GM12801 (cell line): ENCODE measurements at regions not wholly inside any gene's neighbourhood (a gene's known extent, or its start where the extent isn't known, plus 50 kb on each side); places are given as distances from the start of the nearest gene placed in this dataset.

Source experiments
- TF ChIP-seq, protein P1 (sequence below): IDR thresholded peaks from one replicate; pipeline ENCODE4 v1.5.1; 2011; ENCODE audit warnings: control low read depth; ENCODE audit not compliant: insufficient read length; ENCODE audit errors: extremely low read depth

DNA sequence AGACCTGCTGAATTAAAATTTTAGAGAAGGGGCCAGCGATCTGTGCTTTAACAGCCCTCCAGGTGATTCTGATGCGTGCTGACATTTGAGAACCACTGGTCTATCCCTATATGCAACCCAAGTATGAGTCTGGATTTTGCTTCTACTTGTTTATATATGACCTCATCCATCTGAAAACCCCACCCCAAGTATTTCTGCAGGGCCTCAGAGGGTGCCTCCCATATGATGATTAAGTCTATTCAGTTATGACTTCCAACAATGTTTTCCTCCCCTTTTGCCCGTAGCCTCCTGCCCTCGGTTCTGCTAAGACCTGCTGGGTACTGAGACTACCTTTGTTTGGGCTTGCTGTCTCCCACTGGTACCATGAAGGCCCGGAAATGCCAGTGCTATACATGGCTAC, 376.0 kb upstream of the SMARCA2 start:
- TF ChIP-seq, protein P1, sequence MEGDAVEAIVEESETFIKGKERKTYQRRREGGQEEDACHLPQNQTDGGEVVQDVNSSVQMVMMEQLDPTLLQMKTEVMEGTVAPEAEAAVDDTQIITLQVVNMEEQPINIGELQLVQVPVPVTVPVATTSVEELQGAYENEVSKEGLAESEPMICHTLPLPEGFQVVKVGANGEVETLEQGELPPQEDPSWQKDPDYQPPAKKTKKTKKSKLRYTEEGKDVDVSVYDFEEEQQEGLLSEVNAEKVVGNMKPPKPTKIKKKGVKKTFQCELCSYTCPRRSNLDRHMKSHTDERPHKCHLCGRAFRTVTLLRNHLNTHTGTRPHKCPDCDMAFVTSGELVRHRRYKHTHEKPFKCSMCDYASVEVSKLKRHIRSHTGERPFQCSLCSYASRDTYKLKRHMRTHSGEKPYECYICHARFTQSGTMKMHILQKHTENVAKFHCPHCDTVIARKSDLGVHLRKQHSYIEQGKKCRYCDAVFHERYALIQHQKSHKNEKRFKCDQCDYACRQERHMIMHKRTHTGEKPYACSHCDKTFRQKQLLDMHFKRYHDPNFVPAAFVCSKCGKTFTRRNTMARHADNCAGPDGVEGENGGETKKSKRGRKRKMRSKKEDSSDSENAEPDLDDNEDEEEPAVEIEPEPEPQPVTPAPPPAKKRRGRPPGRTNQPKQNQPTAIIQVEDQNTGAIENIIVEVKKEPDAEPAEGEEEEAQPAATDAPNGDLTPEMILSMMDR = no peak

DNA sequence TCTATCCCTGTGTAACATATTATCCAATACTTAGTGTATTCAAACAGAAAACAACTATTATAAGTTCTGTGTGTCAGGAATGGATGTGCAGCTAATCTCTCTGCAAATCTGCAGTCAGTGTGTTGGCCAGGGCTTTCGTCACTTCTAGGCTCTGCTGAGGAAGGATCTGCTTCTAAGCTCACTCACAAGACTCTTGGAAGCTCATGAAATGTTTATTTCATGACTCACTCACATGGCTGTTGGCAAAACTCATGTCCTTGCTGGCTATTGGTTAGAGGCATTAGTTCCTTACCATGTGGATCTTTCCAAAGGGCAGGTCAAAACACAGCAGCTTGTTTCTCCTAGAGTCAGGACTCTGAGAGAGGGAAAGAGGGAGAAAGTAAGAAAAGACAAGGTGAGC, 367.4 kb upstream of the SMARCA2 start:
- TF ChIP-seq, protein P1 = no peak

DNA sequence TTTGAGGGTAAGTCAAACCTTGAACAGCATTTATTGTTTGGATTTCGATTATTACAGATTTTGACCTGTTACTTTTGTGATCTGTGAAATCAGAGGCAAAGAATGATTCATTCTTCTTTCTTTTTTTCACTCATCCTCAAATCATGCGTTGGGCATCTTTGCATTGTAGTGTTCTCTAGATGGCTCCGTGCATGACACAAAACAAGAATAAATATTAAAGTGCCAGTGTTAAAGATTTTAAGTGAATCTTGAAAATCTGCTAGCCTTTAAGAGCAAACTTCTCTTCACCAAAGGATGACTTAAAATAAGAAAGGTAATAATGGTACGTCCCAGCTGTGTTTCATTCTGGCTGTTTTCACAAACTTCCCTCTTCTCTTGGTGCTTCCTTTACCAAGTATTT, 361.9 kb upstream of the SMARCA2 start:
- TF ChIP-seq, protein P1 = no peak

GRCh38 chr9:1658661-1659362, 356.3 kb upstream of the SMARCA2 start:
- TF ChIP-seq, protein P1 = no peak

DNA sequence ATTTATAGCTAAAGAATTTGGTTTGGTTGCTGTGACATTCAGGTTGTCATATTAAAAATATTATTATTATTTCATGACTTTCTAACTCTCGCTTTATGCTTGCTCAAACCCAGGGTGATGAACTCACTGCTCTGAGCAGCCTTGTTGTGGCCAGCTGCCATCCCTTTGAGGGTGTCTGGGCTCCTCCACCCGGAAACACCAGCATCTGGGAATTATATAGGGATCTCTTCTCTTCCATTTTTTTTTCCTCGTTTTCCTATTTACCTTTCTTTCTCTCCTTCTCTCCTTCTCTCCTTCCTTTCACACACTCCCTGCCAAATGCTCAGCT, 355.8 kb upstream of the SMARCA2 start:
- TF ChIP-seq, protein P1 = no peak

GRCh38 chr9:1668441-1668840, 346.7 kb upstream of the SMARCA2 start:
- TF ChIP-seq, protein P1 = no peak

DNA sequence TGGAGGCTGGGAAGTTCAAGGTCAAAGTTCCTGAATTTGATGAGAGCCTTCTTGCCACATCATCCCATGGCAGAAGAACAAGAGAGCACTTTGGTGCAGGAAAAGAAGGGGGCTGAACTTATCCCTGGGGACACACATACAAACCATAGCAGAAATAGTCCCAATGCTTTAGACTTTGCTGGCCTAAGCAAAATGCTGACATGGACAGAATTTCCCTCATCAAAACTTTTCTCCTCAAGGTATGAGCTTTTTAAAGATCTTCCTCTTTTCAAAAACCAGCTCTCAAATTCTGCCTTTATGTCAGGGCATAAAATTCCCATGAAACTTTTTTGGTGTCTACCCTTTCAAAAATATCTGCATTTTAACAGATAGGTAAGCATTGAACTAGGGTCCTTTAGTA, 341.8 kb upstream of the SMARCA2 start:
- TF ChIP-seq, protein P1 = no peak
